ENCODE measurements at regions not wholly inside any gene's neighbourhood (a gene's known extent, or its start where the extent isn't known, plus 50 kb on each side); places are given as distances from the start of the nearest gene placed in this dataset.

GRCh38 chrX:68950937-68951336, 122.1 kb downstream of the EFNB1 start:
- DNase-seq (ENCODE audit: low read depth, low spot score) (no peak), FAIRE-seq (no peak)
- Histone ChIP-seq H4K20me1 (replicated peaks; ENCODE audit: control insufficient read depth, extremely low read depth, insufficient read depth, low read length) (no peaks in the 10 kb centered on the region), H2AFZ (ENCODE audit: low read depth, low read length) (no peak overlapping the region), H3K36me3 (ENCODE audit: control insufficient read depth in 2 of 2, extremely low read depth in 1 of 2, insufficient read depth in 2 of 2, low read length in 2 of 2) (no peaks in the 10 kb centered on the region), H3K27ac (ENCODE audit: insufficient read depth, low read depth, low read length) (no peak overlapping the region), H3K9me1 (replicated peaks; ENCODE audit: control insufficient read depth, extremely low read depth, insufficient read depth, low read length) (no peaks in the 10 kb centered on the region), H3K4me2 (ENCODE audit: insufficient read depth, low read length) (no peak overlapping the region), H3K9me3 (replicated peaks; ENCODE audit: control insufficient read depth, insufficient read depth, low read length) (no peaks in the 10 kb centered on the region), H3K27me3 (ENCODE audit: control insufficient read depth in 2 of 2, insufficient read depth in 2 of 2, low read length in 2 of 2) (peaks cover 0 to 3% of the 10 kb centered on the region in 2 experiments), H3K4me1 (ENCODE audit: control insufficient read depth, extremely low read depth, insufficient read depth, low read length) (peaks cover 2% of the 10 kb centered on the region), H3K9ac (replicated peaks; ENCODE audit: extremely low read depth, insufficient read depth, low read length) (no peak overlapping the region), H3K4me3 (replicated peaks in 1 of 3; ENCODE audit: insufficient read depth in 1 of 3, low read depth in 1 of 3, low read length in 3 of 3) (no peak overlapping the region), H3K79me2 (ENCODE audit: control insufficient read depth, insufficient read depth, low read length) (no peaks in the 10 kb centered on the region)
- ChIA-PET POLR2A (no interaction called here), CTCF (no interaction called here)
- intact Hi-C loops (cut with micrococcal nuclease) = no loop called here
- dilution Hi-C loops (cut with MboI; ENCODE audit: extremely low pct_ligation_motif_present, low sequenced_read_pairs) = no loop called here
- TF ChIP-seq GATA2 (IDR thresholded peaks at IDR 0.05; ENCODE audit: insufficient read depth, insufficient read length, low read depth, low read length) (no peak), MAX (IDR thresholded peaks at IDR 0.05; ENCODE audit: insufficient read depth, insufficient read length) (no peak), POLR2A (IDR thresholded peaks at IDR 0.05; ENCODE audit: low read depth, low read length) (no peak), MYC (IDR thresholded peaks at IDR 0.05; ENCODE audit: low read depth, low read length) (no peak), JUN (IDR thresholded peaks at IDR 0.05; ENCODE audit: borderline replicate concordance, insufficient read depth, insufficient read length, low read depth) (no peak), CTCF (IDR thresholded peaks at IDR 0.05; ENCODE audit: extremely low read depth in 1 of 2, insufficient read depth in 1 of 2, low read depth in 1 of 2, low read length in 2 of 2) (no peak), EZH2 (IDR thresholded peaks at IDR 0.05; ENCODE audit: borderline replicate concordance, low read depth, low read length, severe bottlenecking) (no peak), POLR2AphosphoS5 (IDR thresholded peaks at IDR 0.05; ENCODE audit: insufficient read depth, low read depth, low read length) (no peak), FOS (IDR thresholded peaks at IDR 0.05; ENCODE audit: borderline replicate concordance, insufficient read depth, low read length) (no peak)
- BruUV-seq (replicated peaks) = no TSS peak

Data from endothelial cell of umbilical vein (primary cell).